ENCODE measurements at regions not wholly inside any gene's neighbourhood (a gene's known extent, or its start where the extent isn't known, plus 50 kb on each side); places are given as distances from the start of the nearest gene placed in this dataset.

GRCh38 chr9:73065439-73065838 lies 86.2 kb upstream of the ANXA1 start:
- H3K4me1 ChIP-seq (ENCODE audit: control insufficient read depth, low read length): no peaks in the 10 kb centered on the region
- no peaks in the 10 kb centered on the region for H4K20me1 ChIP-seq (ENCODE audit: control insufficient read depth, insufficient read depth, low read depth, low read length)
- H3K79me2 ChIP-seq (ENCODE audit: control insufficient read depth, low read length): no peaks in the 10 kb centered on the region
- H3K27me3 ChIP-seq (ENCODE audit: control insufficient read depth, low read length): peaks cover 1% of the 10 kb centered on the region; the same call in 1 of the 2 replicates
- H3K9me3 ChIP-seq (ENCODE audit: control insufficient read depth, insufficient read depth, low read length): no peaks in the 10 kb centered on the region
- no peaks in the 10 kb centered on the region for H3F3A ChIP-seq (ENCODE audit: control insufficient read depth, insufficient read depth)
- no peak overlapping the region for H3K4me3 ChIP-seq (ENCODE audit: low read length)
- H3K4me2 ChIP-seq (ENCODE audit: low read length): no peak overlapping the region
- no peak overlapping the region for H3K27ac ChIP-seq (ENCODE audit: low read depth, low read length)
- H3K9me2 ChIP-seq (replicated peaks; ENCODE audit: control insufficient read depth, low read length): no peaks in the 10 kb centered on the region
- no peaks in the 10 kb centered on the region for H3K36me3 ChIP-seq (ENCODE audit: control insufficient read depth, low read length)
- TF ChIP-seq CTCF (IDR thresholded peaks at IDR 0.05; ENCODE audit: low read depth, low read length, poor library complexity, severe bottlenecking): no peak
- TF ChIP-seq EZH2phosphoT487 (IDR thresholded peaks at IDR 0.05; ENCODE audit: borderline replicate concordance, low read length): no peak

- no peaks in the 10 kb centered on the region for H3K36me3 ChIP-seq (ENCODE audit: control insufficient read depth, low read length)
- H3K4me1 ChIP-seq (ENCODE audit: control insufficient read depth, low read length): no peaks in the 10 kb centered on the region
- no peaks in the 10 kb centered on the region for H3K9me3 ChIP-seq (ENCODE audit: control insufficient read depth, insufficient read depth, low read length)
- no peaks in the 10 kb centered on the region for H3K9me2 ChIP-seq (replicated peaks; ENCODE audit: control insufficient read depth, low read length)
- no peak overlapping the region for H3K4me3 ChIP-seq (ENCODE audit: low read length)
- no peaks in the 10 kb centered on the region for H4K20me1 ChIP-seq (ENCODE audit: control insufficient read depth, insufficient read depth, low read depth, low read length)
- TF ChIP-seq EZH2phosphoT487 (IDR thresholded peaks at IDR 0.05; ENCODE audit: borderline replicate concordance, low read length) (no peak), CTCF (IDR thresholded peaks at IDR 0.05; ENCODE audit: low read depth, low read length, poor library complexity, severe bottlenecking) (no peak)
- H3K27ac ChIP-seq (ENCODE audit: low read depth, low read length): no peak overlapping the region
- no peaks in the 10 kb centered on the region for H3K79me2 ChIP-seq (ENCODE audit: control insufficient read depth, low read length)
- H3K27me3 ChIP-seq (ENCODE audit: control insufficient read depth, low read length): peaks cover 3% of the 10 kb centered on the region; the same call in 1 of the 2 replicates
- H3K4me2 ChIP-seq (ENCODE audit: low read length): no peak overlapping the region
- no peaks in the 10 kb centered on the region for H3F3A ChIP-seq (ENCODE audit: control insufficient read depth, insufficient read depth)
Observed at GRCh38 chr9:73064315-73064714, 87.3 kb upstream of the ANXA1 start.

- no peak overlapping the region for H3K4me2 ChIP-seq (ENCODE audit: low read length)
- no peaks in the 10 kb centered on the region for H3F3A ChIP-seq (ENCODE audit: control insufficient read depth, insufficient read depth)
- no peaks in the 10 kb centered on the region for H3K4me1 ChIP-seq (ENCODE audit: control insufficient read depth, low read length)
- H3K27me3 ChIP-seq (ENCODE audit: control insufficient read depth, low read length): peaks cover 3% of the 10 kb centered on the region; the same call in 1 of the 2 replicates
- no peak for TF ChIP-seq EZH2phosphoT487 (IDR thresholded peaks at IDR 0.05; ENCODE audit: borderline replicate concordance, low read length)
- TF ChIP-seq CTCF (IDR thresholded peaks at IDR 0.05; ENCODE audit: low read depth, low read length, poor library complexity, severe bottlenecking): no peak
- no peaks in the 10 kb centered on the region for H3K9me3 ChIP-seq (ENCODE audit: control insufficient read depth, insufficient read depth, low read length)
- no peak overlapping the region for H3K27ac ChIP-seq (ENCODE audit: low read depth, low read length)
- no peaks in the 10 kb centered on the region for H4K20me1 ChIP-seq (ENCODE audit: control insufficient read depth, insufficient read depth, low read depth, low read length)
- H3K4me3 ChIP-seq (ENCODE audit: low read length): no peak overlapping the region
- H3K9me2 ChIP-seq (replicated peaks; ENCODE audit: control insufficient read depth, low read length): no peaks in the 10 kb centered on the region
- H3K36me3 ChIP-seq (ENCODE audit: control insufficient read depth, low read length): no peaks in the 10 kb centered on the region
- H3K79me2 ChIP-seq (ENCODE audit: control insufficient read depth, low read length): no peaks in the 10 kb centered on the region
Observed at GRCh38 chr9:73061146-73061545, 90.5 kb upstream of the ANXA1 start.

Data from DOHH2 (cell line).